G401 (cell line): ENCODE measurements at regions not wholly inside any gene's neighbourhood (a gene's known extent, or its start where the extent isn't known, plus 50 kb on each side); places are given as distances from the start of the nearest gene placed in this dataset.
"Not testable (repeated sequence)": the region's sequence is repeated elsewhere in the genome, so short reads cannot be mapped to it uniquely, and the experiment has no call there.

ENCODE experiments used
- DNase-seq: peaks from one replicate; pipeline ENCODE4 v3.0.0-alpha.2; 2015; ENCODE audit warnings: low spot score
- in situ Hi-C: cut with HindIII; loops from 2 replicates; pipeline ENCODE4 v1.10.0; 2016; ENCODE audit warnings: low sequenced_read_pairs, mixed read lengths

DNA sequence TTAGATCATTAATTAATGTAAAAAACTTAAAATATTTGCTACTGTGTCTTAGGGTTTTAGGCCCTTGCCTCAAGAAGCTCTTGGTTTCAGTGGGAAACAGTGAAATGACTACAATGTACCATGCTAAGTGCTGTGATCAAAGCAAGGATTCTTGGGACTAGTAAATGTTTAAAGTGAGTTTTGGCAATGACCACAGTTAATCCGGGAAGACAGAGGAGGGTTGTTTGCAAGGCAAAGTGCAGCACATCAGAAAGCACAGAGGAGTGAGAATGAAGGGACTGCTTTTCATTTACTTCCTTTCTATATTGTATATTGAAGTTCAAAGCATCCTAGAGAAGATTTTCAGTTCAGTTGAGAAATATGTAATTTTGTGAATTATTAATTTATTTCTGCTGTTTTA lies 676.7 kb downstream of the SPATA31A6 start:
- DNase-seq, in situ Hi-C loops: not testable (repeated sequence)

GRCh38 chr9:42862465-42862864 lies 679.0 kb downstream of the SPATA31A6 start:
- in situ Hi-C loops, DNase-seq: not testable (repeated sequence)
